NCI-H146 treated with DMSO at 0.1 percent for 48 hours (cell line): ENCODE measurements at regions not wholly inside any gene's neighbourhood (a gene's known extent, or its start where the extent isn't known, plus 50 kb on each side); places are given as distances from the start of the nearest gene placed in this dataset.
A peak's percentile ranks its signal among the peaks of the same experiment; 100 is the strongest.
"Not testable (repeated sequence)": the region's sequence is repeated elsewhere in the genome, so short reads cannot be mapped to it uniquely, and the experiment has no call there.

ENCODE experiments used
- DNase-seq: peaks from one replicate; lab custom pipeline; 2025; ENCODE audit not compliant: unreplicated experiment; lab: John Stamatoyannopoulos, UW

GRCh38 chr2:38451778-38452177 is 74.7 kb upstream of the ATL2 start:
- DNase-seq: not testable (repeated sequence)

- no peak for DNase-seq
These were observed 73.4 kb upstream of the ATL2 start for GRCh38 chr2:38450509-38450908.

- DNase-seq: no peak
These were observed 71.8 kb upstream of the ATL2 start for GRCh38 chr2:38448692-38449410.

GRCh38 chr2:38446906-38447561 is 70.0 kb upstream of the ATL2 start:
- DNase-seq: no peak

GRCh38 chr2:38446418-38446817 is 69.3 kb upstream of the ATL2 start:
- no peak for DNase-seq

GRCh38 chr2:38444247-38444646 is 67.2 kb upstream of the ATL2 start:
- peak; percentile 43 for DNase-seq

- no peak for DNase-seq
These were observed 65.8 kb upstream of the ATL2 start for GRCh38 chr2:38442643-38443541.

GRCh38 chr2:38441346-38441745 is 64.3 kb upstream of the ATL2 start:
- DNase-seq: no peak

- DNase-seq: peak; percentile 10
These were observed 63.6 kb upstream of the ATL2 start for GRCh38 chr2:38440655-38441054.

GRCh38 chr2:38439863-38440262 is 62.8 kb upstream of the ATL2 start:
- no peak for DNase-seq

- DNase-seq: no peak
These were observed 62.0 kb upstream of the ATL2 start for GRCh38 chr2:38438883-38439612.

- DNase-seq: no peak
These were observed 61.2 kb upstream of the ATL2 start for GRCh38 chr2:38438133-38438882.

- DNase-seq: no peak
These were observed 59.2 kb upstream of the ATL2 start for GRCh38 chr2:38436227-38436664.

GRCh38 chr2:38435775-38436174 is 58.7 kb upstream of the ATL2 start:
- DNase-seq: no peak

GRCh38 chr2:38434595-38434994 is 57.5 kb upstream of the ATL2 start:
- no peak for DNase-seq

- DNase-seq: no peak
These were observed 56.5 kb upstream of the ATL2 start for GRCh38 chr2:38433607-38433975.

- DNase-seq: no peak
These were observed 55.9 kb upstream of the ATL2 start for GRCh38 chr2:38432820-38433606.

- DNase-seq: no peak
These were observed 53.6 kb upstream of the ATL2 start for GRCh38 chr2:38430597-38431207.

GRCh38 chr2:38430196-38430595 is 53.1 kb upstream of the ATL2 start:
- DNase-seq: no peak
